ENCODE measurements at regions not wholly inside any gene's neighbourhood (a gene's known extent, or its start where the extent isn't known, plus 50 kb on each side); places are given as distances from the start of the nearest gene placed in this dataset.

DNA sequence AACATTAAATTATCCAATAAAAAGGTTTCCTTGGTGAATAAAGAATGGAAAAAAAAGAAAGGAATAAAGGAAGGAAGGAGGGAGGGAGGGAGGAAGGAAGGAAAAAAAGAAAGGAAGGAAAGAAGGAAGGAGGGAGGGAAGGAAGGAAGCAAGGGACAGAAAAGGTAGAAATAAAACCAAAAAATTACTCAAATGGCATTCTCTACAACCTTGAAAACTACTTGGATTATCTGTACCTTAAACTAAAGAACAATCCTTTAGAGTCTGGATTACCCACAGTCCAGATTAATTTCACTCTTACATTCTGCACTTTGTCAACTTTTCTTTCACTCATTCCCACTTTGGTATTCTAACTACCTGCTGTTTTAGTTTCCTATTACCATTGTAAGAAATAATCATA, 361.8 kb upstream of the ADGRB3 start:
- no peak overlapping the region for H2BK12ac ChIP-seq (ENCODE audit: low read depth, low read length)
- no peak overlapping the region for H3K14ac ChIP-seq (ENCODE audit: insufficient read length)
- H2AFZ ChIP-seq (ENCODE audit: low read length) = no peak overlapping the region
- ChIA-PET CTCF (ENCODE audit: partially characterized antibody) (no interaction called here), POLR2A (ENCODE audit: partially characterized antibody) (no interaction called here)
- H2BK120ac ChIP-seq (replicated peaks; ENCODE audit: low read depth, low read length) = no peak overlapping the region
- H4K91ac ChIP-seq (replicated peaks; ENCODE audit: insufficient read length, low read length) = no peak overlapping the region
- no peaks in the 10 kb centered on the region for H3K4me1 ChIP-seq (replicated peaks in 1 of 4; ENCODE audit: control insufficient read depth in 3 of 4, insufficient read depth in 4 of 4, low read length in 3 of 4)
- no peak overlapping the region for H3K9ac ChIP-seq (replicated peaks in 1 of 4; ENCODE audit: extremely low read depth in 1 of 4, low read depth in 3 of 4, low read length in 3 of 4)
- DNase-seq (ENCODE audit: low read depth in 1 of 2, low spot score in 2 of 2) (no peak), FAIRE-seq (no peak)
- H3K27me3 ChIP-seq (replicated peaks in 1 of 4; ENCODE audit: control insufficient read depth in 3 of 4, extremely low read depth in 1 of 4, insufficient read depth in 3 of 4, low read length in 3 of 4) = no peaks in the 10 kb centered on the region
- no peaks in the 10 kb centered on the region for H3K79me1 ChIP-seq (ENCODE audit: low read depth, low read length)
- H3K4me2 ChIP-seq (ENCODE audit: insufficient read depth in 1 of 2, low read depth in 2 of 2, low read length in 2 of 2) = no peak overlapping the region
- H4K20me1 ChIP-seq (replicated peaks in 1 of 2; ENCODE audit: control insufficient read depth in 1 of 2, insufficient read depth in 2 of 2, low read length in 2 of 2) = no peaks in the 10 kb centered on the region
- H3K79me2 ChIP-seq (ENCODE audit: control insufficient read depth in 1 of 2, insufficient read depth in 2 of 2, low read length in 2 of 2) = no peaks in the 10 kb centered on the region
- H3K23ac ChIP-seq (ENCODE audit: insufficient read length) = no peak overlapping the region
- H2BK5ac ChIP-seq (ENCODE audit: low read depth, low read length) = no peak overlapping the region
- H3K4me3 ChIP-seq (ENCODE audit: extremely low read depth in 1 of 4, insufficient read depth in 2 of 4, low read depth in 3 of 4, low read length in 4 of 4) = no peak overlapping the region
- no peak overlapping the region for H2AK5ac ChIP-seq (ENCODE audit: low read depth, low read length)
- no peak overlapping the region for H4K8ac ChIP-seq (ENCODE audit: extremely low read depth, insufficient read depth, low read length)
- no peak overlapping the region for H3K18ac ChIP-seq (ENCODE audit: extremely low read depth, low read length)
- no peaks in the 10 kb centered on the region for H3K36me3 ChIP-seq (ENCODE audit: control insufficient read depth in 2 of 4, insufficient read depth in 4 of 4, low read length in 3 of 4)
- H3K56ac ChIP-seq (replicated peaks; ENCODE audit: insufficient read length, low read depth, low read length) = no peak overlapping the region
- no peak overlapping the region for H2BK20ac ChIP-seq (ENCODE audit: low read length)
- no peaks in the 10 kb centered on the region for H3K23me2 ChIP-seq (ENCODE audit: low read depth, low read length)
- H3K27ac ChIP-seq (ENCODE audit: low read depth, low read length) = no peak overlapping the region
- no peaks in the 10 kb centered on the region for H3K9me3 ChIP-seq (ENCODE audit: insufficient read depth in 2 of 2, low read depth in 1 of 2, low read length in 1 of 2)
- no peak overlapping the region for H2BK15ac ChIP-seq (ENCODE audit: low read length)
- no peak overlapping the region for H4K5ac ChIP-seq (ENCODE audit: insufficient read length, low read depth, low read length)
- no peak overlapping the region for H3K4ac ChIP-seq (replicated peaks; ENCODE audit: insufficient read length, low read depth, low read length)
- TF ChIP-seq TAF1 (IDR thresholded peaks at IDR 0.05; ENCODE audit: low read depth, low read length) = no peak
- TF ChIP-seq TAF7 (optimal IDR thresholded peaks at IDR 0.05; ENCODE audit: borderline replicate concordance, low read depth, low read length) = no peak
- TF ChIP-seq BACH1 (IDR thresholded peaks at IDR 0.05; ENCODE audit: low read length) = no peak
- TF ChIP-seq SP2 (IDR thresholded peaks at IDR 0.05; ENCODE audit: low read length) = no peak
- TF ChIP-seq RXRA (IDR thresholded peaks at IDR 0.05; ENCODE audit: insufficient read depth, low read depth, low read length) = no peak
- TF ChIP-seq TBP (IDR thresholded peaks at IDR 0.05; ENCODE audit: low read depth, low read length) = no peak
- TF ChIP-seq MAFK (IDR thresholded peaks at IDR 0.05; ENCODE audit: low read depth, low read length) = no peak
- no peak for TF ChIP-seq FOSL1 (IDR thresholded peaks at IDR 0.05; ENCODE audit: insufficient read depth, low read depth, low read length)
- no peak for TF ChIP-seq JUN (IDR thresholded peaks at IDR 0.05; ENCODE audit: low read depth, low read length)
- no peak for TF ChIP-seq CREB1 (IDR thresholded peaks at IDR 0.05)
- TF ChIP-seq, protein P1, sequence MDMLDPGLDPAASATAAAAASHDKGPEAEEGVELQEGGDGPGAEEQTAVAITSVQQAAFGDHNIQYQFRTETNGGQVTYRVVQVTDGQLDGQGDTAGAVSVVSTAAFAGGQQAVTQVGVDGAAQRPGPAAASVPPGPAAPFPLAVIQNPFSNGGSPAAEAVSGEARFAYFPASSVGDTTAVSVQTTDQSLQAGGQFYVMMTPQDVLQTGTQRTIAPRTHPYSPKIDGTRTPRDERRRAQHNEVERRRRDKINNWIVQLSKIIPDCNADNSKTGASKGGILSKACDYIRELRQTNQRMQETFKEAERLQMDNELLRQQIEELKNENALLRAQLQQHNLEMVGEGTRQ (IDR thresholded peaks at IDR 0.05; ENCODE audit: low read length) = no peak
- no peak for TF ChIP-seq JUND (IDR thresholded peaks at IDR 0.05; ENCODE audit: low read length)

All from H1 (cell line).